NB4 (cell line): ENCODE measurements at regions not wholly inside any gene's neighbourhood (a gene's known extent, or its start where the extent isn't known, plus 50 kb on each side); places are given as distances from the start of the nearest gene placed in this dataset.

Experiments
- POLR2A ChIP-seq: IDR thresholded peaks from 2 replicates; pipeline ENCODE4 v1.6.1; 2011; ENCODE audit warnings: mild to moderate bottlenecking; ENCODE audit not compliant: insufficient read length; ENCODE audit errors: extremely low read depth
- TF ChIP-seq, protein P1 (sequence below): IDR thresholded peaks from one replicate; pipeline ENCODE4 v1.5.1; 2012; ENCODE audit warnings: low read depth, low read length

DNA sequence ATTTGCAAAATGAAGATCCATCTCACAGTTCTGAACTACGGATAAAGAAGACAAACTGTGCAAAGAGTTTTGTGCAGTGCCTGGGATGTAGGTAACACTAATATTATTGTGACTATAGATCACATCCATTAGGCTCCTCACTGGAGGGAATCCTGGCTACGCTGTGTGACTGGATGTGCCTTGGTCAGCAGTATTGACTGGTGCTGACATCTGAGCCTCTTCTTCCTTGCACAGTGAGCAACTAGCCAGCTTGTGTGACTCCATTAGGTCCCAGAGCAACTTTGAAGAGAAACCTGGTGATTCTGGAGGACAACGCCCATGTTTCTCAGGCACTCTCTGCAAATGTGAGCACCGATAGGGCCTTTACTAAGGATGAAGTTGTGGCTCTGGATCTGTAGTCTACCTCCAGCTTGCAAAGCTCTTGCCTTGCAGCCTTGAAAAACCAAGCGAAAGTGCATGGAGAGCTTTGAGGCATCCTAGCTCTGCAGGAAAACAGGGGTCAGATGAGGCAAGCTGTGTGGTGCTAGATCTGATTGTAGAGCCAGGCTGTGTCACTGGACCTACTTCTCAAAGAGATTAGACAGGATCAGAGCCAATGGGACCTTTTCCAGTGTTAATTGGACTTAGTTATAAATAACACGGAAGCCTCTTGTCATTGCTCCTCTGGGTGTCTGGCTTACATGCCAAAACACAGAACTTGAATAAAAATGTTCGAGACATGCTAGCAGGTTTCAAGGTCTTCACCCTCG is 303.6 kb upstream of the LYZL1 start:
- TF ChIP-seq, protein P1, sequence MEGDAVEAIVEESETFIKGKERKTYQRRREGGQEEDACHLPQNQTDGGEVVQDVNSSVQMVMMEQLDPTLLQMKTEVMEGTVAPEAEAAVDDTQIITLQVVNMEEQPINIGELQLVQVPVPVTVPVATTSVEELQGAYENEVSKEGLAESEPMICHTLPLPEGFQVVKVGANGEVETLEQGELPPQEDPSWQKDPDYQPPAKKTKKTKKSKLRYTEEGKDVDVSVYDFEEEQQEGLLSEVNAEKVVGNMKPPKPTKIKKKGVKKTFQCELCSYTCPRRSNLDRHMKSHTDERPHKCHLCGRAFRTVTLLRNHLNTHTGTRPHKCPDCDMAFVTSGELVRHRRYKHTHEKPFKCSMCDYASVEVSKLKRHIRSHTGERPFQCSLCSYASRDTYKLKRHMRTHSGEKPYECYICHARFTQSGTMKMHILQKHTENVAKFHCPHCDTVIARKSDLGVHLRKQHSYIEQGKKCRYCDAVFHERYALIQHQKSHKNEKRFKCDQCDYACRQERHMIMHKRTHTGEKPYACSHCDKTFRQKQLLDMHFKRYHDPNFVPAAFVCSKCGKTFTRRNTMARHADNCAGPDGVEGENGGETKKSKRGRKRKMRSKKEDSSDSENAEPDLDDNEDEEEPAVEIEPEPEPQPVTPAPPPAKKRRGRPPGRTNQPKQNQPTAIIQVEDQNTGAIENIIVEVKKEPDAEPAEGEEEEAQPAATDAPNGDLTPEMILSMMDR = no peak
- TF ChIP-seq POLR2A = no peak
